ENCODE measurements at regions not wholly inside any gene's neighbourhood (a gene's known extent, or its start where the extent isn't known, plus 50 kb on each side); places are given as distances from the start of the nearest gene placed in this dataset.

DNA sequence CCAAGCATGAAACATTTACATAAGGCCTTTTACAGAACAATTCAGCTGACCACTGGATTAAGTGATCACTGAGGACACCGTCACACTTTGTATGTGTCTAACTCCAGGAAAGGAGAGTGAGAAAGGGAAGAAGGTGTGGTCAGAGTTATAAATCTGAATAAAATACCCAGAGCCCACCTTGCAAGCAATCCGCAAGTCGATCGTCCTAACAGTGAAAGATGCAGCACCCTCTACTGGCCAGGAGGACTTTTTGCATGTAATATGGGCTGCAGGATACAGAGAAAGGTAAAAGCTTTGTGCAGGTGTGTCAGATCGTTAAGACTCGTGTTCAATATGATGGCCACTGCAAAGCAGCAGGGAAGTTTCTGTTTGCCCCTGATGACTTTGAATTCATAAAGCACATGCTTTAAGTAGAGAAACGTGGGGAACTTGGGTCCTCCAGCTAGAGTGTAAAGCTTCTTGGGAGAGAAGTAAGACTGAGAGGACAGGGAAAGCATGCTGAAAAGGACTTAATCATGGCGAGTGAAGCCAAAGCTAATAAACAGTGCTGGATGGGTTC, 68.5 kb upstream of the BMPER start:
- no peaks in the 10 kb centered on the region for H3K4me1 Mint-ChIP-seq
- H3K27me3 ChIP-seq (replicated peaks in 1 of 4; ENCODE audit: control extremely low read depth in 1 of 4, control insufficient read depth in 3 of 4, insufficient read depth in 4 of 4, low read length in 3 of 4): no peaks in the 10 kb centered on the region
- intact Hi-C loops (cut with micrococcal nuclease): no loop called here
- H3K27ac ChIP-seq (ENCODE audit: low read length in 2 of 2): no peak overlapping the region
- DNase-seq (no peak), ATAC-seq (ENCODE audit: low read depth) (no peak)
- POLR2A ChIA-PET: no interaction called here
- H3K4me3 Mint-ChIP-seq: no peak overlapping the region
- H3K36me3 ChIP-seq (replicated peaks in 1 of 2; ENCODE audit: control extremely low read depth in 1 of 2, control insufficient read depth in 1 of 2, extremely low read depth in 1 of 2, insufficient read depth in 2 of 2, low read length in 1 of 2): no peaks in the 10 kb centered on the region
- peaks cover 7% of the 10 kb centered on the region for H3K9me3 Mint-ChIP-seq (ENCODE audit: insufficient read depth)
- H3K9ac ChIP-seq (ENCODE audit: low read length): no peak overlapping the region
- no peaks in the 10 kb centered on the region for H3K79me2 ChIP-seq (ENCODE audit: control insufficient read depth, insufficient read depth, low read length)
- H2AFZ ChIP-seq (ENCODE audit: insufficient read depth, low read depth, low read length, poor library complexity, severe bottlenecking): no peak overlapping the region
- CTCF ChIA-PET: no interaction called here
- no peaks in the 10 kb centered on the region for H3K4me1 ChIP-seq (ENCODE audit: control insufficient read depth in 2 of 2, insufficient read depth in 2 of 2, low read length in 2 of 2)
- H3K4me3 ChIP-seq (ENCODE audit: control extremely low read depth in 1 of 5, extremely low read depth in 1 of 5, insufficient read depth in 1 of 5, low read depth in 2 of 5, low read length in 4 of 5): no peak overlapping the region
- peaks cover 0 to 4% (median 0%) of the 10 kb centered on the region in 3 donors for H3K9me3 ChIP-seq (ENCODE audit: control extremely low read depth in 1 of 3, control insufficient read depth in 2 of 3, insufficient read depth in 1 of 3, low read length in 2 of 3)
- 90% methylated on average over 7 of the region's 8 CpGs for WGBS (ENCODE audit: insufficient coverage)
- H3K4me2 ChIP-seq (replicated peaks; ENCODE audit: low read depth, low read length, poor library complexity, severe bottlenecking): no peak overlapping the region
- peaks cover 5% of the 10 kb centered on the region for H3K27me3 Mint-ChIP-seq
- no peaks in the 10 kb centered on the region for H4K20me1 ChIP-seq (ENCODE audit: control insufficient read depth, insufficient read depth, low read length, poor library complexity, severe bottlenecking)
- TF ChIP-seq CTCF (IDR thresholded peaks at IDR 0.05) (no peak), EZH2 (IDR thresholded peaks at IDR 0.05; ENCODE audit: borderline replicate concordance, insufficient read depth, low read depth, low read length, poor library complexity, severe bottlenecking) (no peak)
- no peak overlapping the region for H3K27ac Mint-ChIP-seq

DNA sequence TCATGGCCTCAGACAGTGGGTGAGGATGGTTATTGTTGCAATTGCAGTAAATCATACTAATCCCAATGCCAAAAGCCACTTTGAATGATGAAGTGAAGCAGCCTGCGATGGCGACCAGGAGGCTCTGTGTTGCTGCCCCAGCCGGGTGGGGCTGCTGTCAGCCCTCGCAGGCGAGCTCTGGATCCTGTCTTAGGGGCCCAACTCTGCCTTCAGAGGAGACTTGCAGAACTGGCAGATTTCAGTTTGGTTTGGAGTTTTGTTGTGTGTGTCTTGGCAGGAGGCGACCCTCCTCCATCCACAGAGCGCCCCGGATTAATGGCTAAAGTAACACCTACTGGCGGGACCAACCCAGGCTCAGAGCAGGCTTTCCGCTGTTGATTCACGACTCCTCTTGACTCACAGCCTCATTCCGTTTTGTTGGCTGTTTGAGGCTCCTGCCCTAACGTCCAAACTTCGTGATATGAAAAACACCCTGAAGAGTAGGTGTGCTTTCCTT, 67.9 kb upstream of the BMPER start:
- DNase-seq: no peak
- H3K27me3 Mint-ChIP-seq: peaks cover 5% of the 10 kb centered on the region
- Histone ChIP-seq H4K20me1 (ENCODE audit: control insufficient read depth, insufficient read depth, low read length, poor library complexity, severe bottlenecking) (no peaks in the 10 kb centered on the region), H3K36me3 (replicated peaks in 1 of 2; ENCODE audit: control extremely low read depth in 1 of 2, control insufficient read depth in 1 of 2, extremely low read depth in 1 of 2, insufficient read depth in 2 of 2, low read length in 1 of 2) (no peaks in the 10 kb centered on the region), H3K27me3 (replicated peaks in 1 of 4; ENCODE audit: control extremely low read depth in 1 of 4, control insufficient read depth in 3 of 4, insufficient read depth in 4 of 4, low read length in 3 of 4) (no peaks in the 10 kb centered on the region), H3K4me1 (ENCODE audit: control insufficient read depth in 2 of 2, insufficient read depth in 2 of 2, low read length in 2 of 2) (no peaks in the 10 kb centered on the region), H3K79me2 (ENCODE audit: control insufficient read depth, insufficient read depth, low read length) (no peaks in the 10 kb centered on the region), H3K4me3 (ENCODE audit: control extremely low read depth in 1 of 5, extremely low read depth in 1 of 5, insufficient read depth in 1 of 5, low read depth in 2 of 5, low read length in 4 of 5) (no peak overlapping the region), H3K27ac (ENCODE audit: low read length in 2 of 2) (no peak overlapping the region), H3K4me2 (replicated peaks; ENCODE audit: low read depth, low read length, poor library complexity, severe bottlenecking) (no peak overlapping the region), H3K9ac (ENCODE audit: low read length) (no peak overlapping the region), H2AFZ (ENCODE audit: insufficient read depth, low read depth, low read length, poor library complexity, severe bottlenecking) (no peak overlapping the region), H3K9me3 (ENCODE audit: control extremely low read depth in 1 of 3, control insufficient read depth in 2 of 3, insufficient read depth in 1 of 3, low read length in 2 of 3) (peaks cover 0 to 4% (median 0%) of the 10 kb centered on the region in 3 donors)
- TF ChIP-seq CTCF (IDR thresholded peaks at IDR 0.05) (no peak), EZH2 (IDR thresholded peaks at IDR 0.05; ENCODE audit: borderline replicate concordance, insufficient read depth, low read depth, low read length, poor library complexity, severe bottlenecking) (no peak)
- H3K4me3 Mint-ChIP-seq: no peak overlapping the region
- no peak overlapping the region for H3K27ac Mint-ChIP-seq
- ChIA-PET CTCF (no interaction called here), POLR2A (no interaction called here)
- intact Hi-C loops (cut with micrococcal nuclease): no loop called here
- H3K4me1 Mint-ChIP-seq: no peaks in the 10 kb centered on the region
- 94% methylated on average over 14 of the region's 14 CpGs for WGBS (ENCODE audit: insufficient coverage)
- H3K9me3 Mint-ChIP-seq (ENCODE audit: insufficient read depth): peaks cover 7% of the 10 kb centered on the region
- no peak for ATAC-seq (ENCODE audit: low read depth)
